HG03469 (cell line): ENCODE measurements at regions not wholly inside any gene's neighbourhood (a gene's known extent, or its start where the extent isn't known, plus 50 kb on each side); places are given as distances from the start of the nearest gene placed in this dataset.
"Not testable (repeated sequence)": the region's sequence is repeated elsewhere in the genome, so short reads cannot be mapped to it uniquely, and the experiment has no call there.

Experiments
- ATAC-seq: cut with Tn5 transposase; IDR thresholded peaks from one replicate; pipeline ENCODE4 v1.9.1; 2021; ENCODE audit warnings: mild to moderate bottlenecking, moderate library complexity, moderate number of reproducible peaks; ENCODE audit not compliant: unreplicated experiment

GRCh38 chr15:100764778-100765466 lies 114.7 kb upstream of the ALDH1A3 start:
- no peak for ATAC-seq

GRCh38 chr15:100765467-100766241 lies 114.0 kb upstream of the ALDH1A3 start:
- ATAC-seq: no peak

- no peak for ATAC-seq
Observed at GRCh38 chr15:100766243-100767000, 113.2 kb upstream of the ALDH1A3 start.

- no peak for ATAC-seq
Observed at GRCh38 chr15:100767001-100767825, 112.4 kb upstream of the ALDH1A3 start.

GRCh38 chr15:100768501-100768931 lies 111.1 kb upstream of the ALDH1A3 start:
- no peak for ATAC-seq

GRCh38 chr15:100769043-100769974 lies 110.3 kb upstream of the ALDH1A3 start:
- no peak for ATAC-seq

- no peak for ATAC-seq
Observed at GRCh38 chr15:100769975-100770340, 109.7 kb upstream of the ALDH1A3 start.

- ATAC-seq: no peak
Observed at GRCh38 chr15:100770661-100771584, 108.7 kb upstream of the ALDH1A3 start.

- no peak for ATAC-seq
Observed at GRCh38 chr15:100771746-100772145, 107.9 kb upstream of the ALDH1A3 start.

- ATAC-seq: no peak
Observed at GRCh38 chr15:100772478-100772877, 107.2 kb upstream of the ALDH1A3 start.

- no peak for ATAC-seq
Observed at GRCh38 chr15:100772892-100773520, 106.6 kb upstream of the ALDH1A3 start.

GRCh38 chr15:100774044-100774443 lies 105.6 kb upstream of the ALDH1A3 start:
- ATAC-seq: not testable (repeated sequence)

- no peak for ATAC-seq
Observed at GRCh38 chr15:100775581-100776185, 103.9 kb upstream of the ALDH1A3 start.

- no peak for ATAC-seq
Observed at GRCh38 chr15:100777821-100778220, 101.8 kb upstream of the ALDH1A3 start.

GRCh38 chr15:100778831-100779288 lies 100.8 kb upstream of the ALDH1A3 start:
- no peak for ATAC-seq

- no peak for ATAC-seq
Observed at GRCh38 chr15:100779331-100780207, 100.1 kb upstream of the ALDH1A3 start.
